SK-N-SH treated with all-trans-retinoic acid at 6 μM for 48 hours (cell line): ENCODE measurements at regions not wholly inside any gene's neighbourhood (a gene's known extent, or its start where the extent isn't known, plus 50 kb on each side); places are given as distances from the start of the nearest gene placed in this dataset.

Experiments
- ATAC-seq: fragments of 200-7000 bp; cut with Tn5 transposase; 3 replicates; pipeline ENCODE4 v1.9.1; 2020; ENCODE audit warnings: mild to moderate bottlenecking, moderate library complexity
- BACH2 ChIP-seq: fragments of 250-450 bp; sonication (Bioruptor Pico); IDR thresholded peaks from 2 replicates; pipeline ENCODE4 v1.9.0; 2021; ENCODE audit warnings: mild to moderate bottlenecking, borderline replicate concordance
- CREB5 ChIP-seq: fragments of 250-450 bp; sonication (Bioruptor Pico); IDR thresholded peaks from 2 replicates; pipeline ENCODE4 v1.5.1; 2020; ENCODE audit warnings: low read depth, mild to moderate bottlenecking, moderate library complexity
- CSDC2 ChIP-seq: fragments of 250-450 bp; sonication (Bioruptor Pico); IDR thresholded peaks from 2 replicates; pipeline ENCODE4 v1.5.0; 2020; ENCODE audit warnings: mild to moderate bottlenecking, moderate library complexity
- CSRNP3 ChIP-seq: fragments of 250-450 bp; sonication (Bioruptor Pico); IDR thresholded peaks from 2 replicates; pipeline ENCODE4 v1.5.1; 2021; ENCODE audit warnings: mild to moderate bottlenecking, moderate library complexity
- ESRRG ChIP-seq: fragments of 250-450 bp; sonication (Bioruptor Pico); IDR thresholded peaks from 2 replicates; pipeline ENCODE4 v1.6.1; 2021; ENCODE audit warnings: mild to moderate bottlenecking
- GLIS3 ChIP-seq: fragments of 250-450 bp; sonication (Bioruptor Pico); IDR thresholded peaks from 2 replicates; pipeline ENCODE4 v1.5.0; 2020; ENCODE audit warnings: mild to moderate bottlenecking, moderate library complexity
- ISL1 ChIP-seq: fragments of 250-450 bp; sonication (Bioruptor Pico); IDR thresholded peaks from 2 replicates; pipeline ENCODE4 v2.1.2; 2022; ENCODE audit warnings: mild to moderate bottlenecking, moderate library complexity
- OSR1 ChIP-seq: fragments of 250-450 bp; sonication (Bioruptor Pico); IDR thresholded peaks from 2 replicates; pipeline ENCODE4 v1.8.0; 2022; ENCODE audit warnings: moderate library complexity, mild to moderate bottlenecking, inconsistent platforms
- PATZ1 ChIP-seq: fragments of 250-450 bp; sonication (Bioruptor Pico); IDR thresholded peaks from 2 replicates; pipeline ENCODE4 v1.8.0; 2020; ENCODE audit warnings: mild to moderate bottlenecking, moderate library complexity, borderline replicate concordance
- POU6F1 ChIP-seq: fragments of 250-450 bp; sonication (Bioruptor Pico); IDR thresholded peaks from 2 replicates; pipeline ENCODE4 v1.8.0; 2021; ENCODE audit warnings: low read depth, mild to moderate bottlenecking, moderate library complexity, borderline replicate concordance
- PPARA ChIP-seq: fragments of 250-450 bp; sonication (Bioruptor Pico); IDR thresholded peaks from 2 replicates; pipeline ENCODE4 v1.5.0; 2020; ENCODE audit warnings: mild to moderate bottlenecking, borderline replicate concordance
- SNAI2 ChIP-seq: fragments of 250-450 bp; sonication (Bioruptor Pico); IDR thresholded peaks from 2 replicates; pipeline ENCODE4 v1.5.0; 2020; ENCODE audit warnings: mild to moderate bottlenecking, moderate library complexity
- TCF4 ChIP-seq: fragments of 250-450 bp; sonication (Bioruptor Pico); IDR thresholded peaks from 2 replicates; pipeline ENCODE4 v1.8.0; 2021; ENCODE audit warnings: mild to moderate bottlenecking, moderate library complexity, borderline replicate concordance
- TOX ChIP-seq: fragments of 250-450 bp; sonication (Bioruptor Pico); IDR thresholded peaks from 2 replicates; pipeline ENCODE4 v1.8.0; 2021; ENCODE audit warnings: mild to moderate bottlenecking, moderate library complexity, borderline replicate concordance
- TSHZ2 ChIP-seq: fragments of 250-450 bp; sonication (Bioruptor Pico); IDR thresholded peaks from 2 replicates; pipeline ENCODE4 v1.5.0; 2020; ENCODE audit warnings: mild to moderate bottlenecking, moderate library complexity
- ZFP3 ChIP-seq: fragments of 250-450 bp; sonication (Bioruptor Pico); IDR thresholded peaks from 2 replicates; pipeline ENCODE4 v1.5.0; 2020; ENCODE audit warnings: mild to moderate bottlenecking, moderate library complexity
- ZFP30 ChIP-seq: fragments of 450-650 bp; formaldehyde crosslinking; IDR thresholded peaks from 2 replicates; pipeline ENCODE4 v1.5.0; 2022; ENCODE audit warnings: mild to moderate bottlenecking, moderate library complexity
- ZNF565 ChIP-seq: fragments of 450-650 bp; formaldehyde crosslinking; conservative IDR thresholded peaks from 2 replicates; pipeline ENCODE4 v1.5.0; 2020; ENCODE audit warnings: low read depth, mild to moderate bottlenecking, moderate library complexity
- ZNF70 ChIP-seq: fragments of 450-650 bp; formaldehyde crosslinking; IDR thresholded peaks from 2 replicates; pipeline ENCODE4 v1.5.0; 2020; ENCODE audit warnings: mild to moderate bottlenecking, moderate library complexity

GRCh38 chr16:65702707-65703402 lies 581.0 kb upstream of the CDH11 start:
- TF ChIP-seq ZFP30 (CRISPR knock-in tag) (no peak), CREB5 (CRISPR knock-in tag) (no peak), SNAI2 (no peak), PPARA (no peak), POU6F1 (CRISPR knock-in tag) (no peak), BACH2 (CRISPR knock-in tag) (no peak), ZNF70 (CRISPR knock-in tag) (no peak), CSRNP3 (CRISPR knock-in tag) (no peak), ISL1 (CRISPR knock-in tag) (no peak), TSHZ2 (CRISPR knock-in tag) (no peak), ZNF565 (CRISPR knock-in tag) (no peak), ZFP3 (CRISPR knock-in tag) (no peak), ESRRG (CRISPR knock-in tag) (no peak), TOX (no peak), PATZ1 (CRISPR knock-in tag) (no peak), TCF4 (CRISPR knock-in tag) (no peak), OSR1 (no peak), CSDC2 (CRISPR knock-in tag) (no peak), GLIS3 (CRISPR knock-in tag) (no peak)
- no peak for ATAC-seq

- TF ChIP-seq CSDC2 (CRISPR knock-in tag) (no peak), ZFP3 (CRISPR knock-in tag) (no peak), CSRNP3 (CRISPR knock-in tag) (no peak), ZNF565 (CRISPR knock-in tag) (no peak), POU6F1 (CRISPR knock-in tag) (no peak), OSR1 (no peak), TCF4 (CRISPR knock-in tag) (no peak), CREB5 (CRISPR knock-in tag) (no peak), PPARA (no peak), GLIS3 (CRISPR knock-in tag) (no peak)
- no peak for ATAC-seq
These were observed 578.7 kb upstream of the CDH11 start for GRCh38 chr16:65700596-65700995.
